DMS79 treated with DMSO at 0.1 percent for 48 hours (cell line): ENCODE measurements at regions not wholly inside any gene's neighbourhood (a gene's known extent, or its start where the extent isn't known, plus 50 kb on each side); places are given as distances from the start of the nearest gene placed in this dataset.

Experiments used
- DNase-seq: peaks from one replicate; lab custom pipeline; 2025; lab: John Stamatoyannopoulos, UW

DNA sequence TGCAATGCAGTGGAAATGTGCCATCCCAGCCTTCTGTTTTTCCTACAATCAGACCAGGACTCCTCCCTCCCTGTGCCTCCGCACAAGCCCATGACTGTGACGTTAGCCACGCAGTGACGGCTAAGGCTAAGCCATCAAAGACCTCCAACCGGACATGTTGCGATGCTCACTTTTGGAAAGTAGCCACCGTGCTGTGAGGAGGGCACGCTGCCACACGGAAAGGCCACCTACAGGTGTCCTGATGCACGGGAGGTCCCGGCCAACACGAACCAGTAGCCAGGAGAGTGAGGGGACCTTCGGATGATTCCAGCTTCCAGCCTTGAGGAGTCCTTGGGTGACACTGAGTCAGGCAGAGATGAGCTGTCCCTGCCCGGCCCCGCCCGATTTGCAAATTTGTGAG, 53.9 kb downstream of the FOXL1 start:
- DNase-seq, result no peak

GRCh38 chr16:86632944-86633343, 54.6 kb downstream of the FOXL1 start:
- DNase-seq, result no peak

- DNase-seq, result no peak
These were observed 55.9 kb downstream of the FOXL1 start for GRCh38 chr16:86634292-86634691.

- no peak for DNase-seq
These were observed 57.0 kb downstream of the FOXL1 start for GRCh38 chr16:86635176-86635876.

DNA sequence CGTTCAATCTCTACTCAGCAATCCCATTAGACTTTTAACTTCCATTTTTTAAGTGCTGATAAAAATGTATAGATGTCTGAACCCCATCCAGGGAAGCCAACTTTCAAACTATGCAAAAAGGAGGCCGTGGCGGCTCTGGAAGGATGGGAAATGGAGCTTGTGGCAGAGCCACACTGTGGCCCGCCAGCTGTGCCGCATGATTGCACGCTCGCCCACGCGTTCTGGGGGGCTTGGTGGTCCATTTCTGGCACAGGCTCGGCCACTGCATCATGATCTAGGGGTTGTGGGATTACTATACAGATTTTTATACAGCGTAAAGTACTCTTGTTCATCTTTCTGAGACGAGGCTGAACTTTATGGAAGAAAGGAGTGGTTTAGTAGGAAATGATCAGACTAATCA, 57.6 kb downstream of the FOXL1 start:
- DNase-seq, result no peak

DNA sequence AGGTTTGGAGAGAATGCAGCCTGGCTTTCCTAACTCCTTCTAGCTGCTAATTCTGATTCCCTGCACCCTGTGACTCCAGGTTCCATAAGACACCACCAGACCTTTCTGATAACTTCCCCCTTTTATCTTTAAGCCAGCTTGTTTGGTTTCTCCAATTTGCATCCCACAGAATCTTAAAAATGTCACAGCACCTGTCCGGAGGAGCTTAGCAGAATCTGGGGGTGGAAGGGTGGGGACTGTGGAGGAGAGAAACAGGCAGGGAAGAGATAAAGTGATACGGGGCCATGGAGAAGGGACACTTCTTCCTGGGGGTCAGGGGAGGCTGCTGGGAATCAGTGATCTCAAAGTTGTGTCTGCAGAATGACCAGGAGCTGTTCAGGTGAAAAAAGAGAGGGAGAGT, 59.4 kb downstream of the FOXL1 start:
- no peak for DNase-seq

DNA sequence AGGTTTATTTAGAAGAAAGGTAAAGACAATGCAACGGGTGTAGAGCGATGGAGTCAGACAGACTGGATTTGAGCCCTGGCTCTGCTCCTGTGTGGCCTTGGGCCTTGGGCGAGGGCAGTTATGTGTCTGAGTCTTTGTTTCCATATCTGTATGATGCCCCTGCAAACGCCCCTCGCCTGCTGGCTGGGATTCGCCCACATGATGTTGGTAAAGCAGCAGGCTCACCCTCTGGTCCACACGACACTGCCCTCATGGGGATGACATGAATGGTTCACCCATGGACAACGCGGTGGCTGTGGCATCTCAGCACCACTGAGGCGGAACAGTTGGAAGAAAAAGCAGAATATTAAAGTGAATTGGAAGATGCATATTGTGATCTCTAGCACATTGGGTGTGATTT, 60.3 kb downstream of the FOXL1 start:
- no peak for DNase-seq

- no peak for DNase-seq
These were observed 61.0 kb downstream of the FOXL1 start for GRCh38 chr16:86639354-86639753.

DNA sequence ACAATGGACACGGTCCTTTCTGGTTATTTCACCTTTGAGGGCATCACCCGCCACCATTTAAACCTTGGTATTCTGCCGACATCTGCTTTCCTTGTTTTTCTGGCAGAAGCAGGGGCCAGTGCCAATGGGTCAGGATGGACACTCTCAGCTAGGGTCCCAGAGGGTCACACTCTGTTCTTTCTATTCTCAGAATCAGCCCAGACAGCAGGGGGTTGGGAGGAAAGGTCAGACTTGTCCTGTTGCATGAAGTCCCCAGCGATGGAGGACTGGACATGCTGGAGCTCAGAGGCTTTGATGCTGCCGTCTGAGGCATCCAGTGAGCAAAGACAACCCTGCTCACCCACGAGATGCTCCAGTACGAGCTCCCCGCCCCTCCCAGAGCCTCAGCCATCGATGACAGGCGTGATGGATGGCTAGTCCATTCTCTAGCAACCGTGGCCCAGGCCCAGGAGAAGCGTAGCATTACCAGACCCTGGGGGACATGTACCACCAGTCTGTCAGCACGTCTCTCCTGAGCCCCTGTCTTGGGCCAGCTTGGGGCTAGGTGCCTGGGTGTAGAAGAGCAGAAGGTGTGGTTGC, 62.0 kb downstream of the FOXL1 start:
- DNase-seq, result no peak

DNA sequence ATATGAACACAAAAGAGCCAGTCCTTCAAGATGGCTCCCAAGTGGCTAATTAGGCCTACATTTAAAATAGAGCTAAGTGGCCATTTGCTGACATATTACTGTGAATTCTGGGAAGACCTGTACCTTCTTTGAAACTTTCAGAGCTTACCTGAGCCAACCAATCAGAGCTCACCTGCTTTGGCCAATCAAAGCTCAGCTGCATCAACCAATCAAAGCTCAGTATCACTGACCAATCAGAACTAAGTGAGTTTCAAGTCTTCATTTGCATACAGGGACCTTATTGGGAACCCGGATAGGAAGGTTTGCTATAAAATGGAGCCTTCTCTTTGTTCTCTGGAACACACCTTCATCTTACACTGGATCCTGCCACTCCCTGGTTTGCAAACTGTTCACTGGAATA, 63.7 kb downstream of the FOXL1 start:
- DNase-seq, result no peak

GRCh38 chr16:86643671-86644070, 65.3 kb downstream of the FOXL1 start:
- no peak for DNase-seq

DNA sequence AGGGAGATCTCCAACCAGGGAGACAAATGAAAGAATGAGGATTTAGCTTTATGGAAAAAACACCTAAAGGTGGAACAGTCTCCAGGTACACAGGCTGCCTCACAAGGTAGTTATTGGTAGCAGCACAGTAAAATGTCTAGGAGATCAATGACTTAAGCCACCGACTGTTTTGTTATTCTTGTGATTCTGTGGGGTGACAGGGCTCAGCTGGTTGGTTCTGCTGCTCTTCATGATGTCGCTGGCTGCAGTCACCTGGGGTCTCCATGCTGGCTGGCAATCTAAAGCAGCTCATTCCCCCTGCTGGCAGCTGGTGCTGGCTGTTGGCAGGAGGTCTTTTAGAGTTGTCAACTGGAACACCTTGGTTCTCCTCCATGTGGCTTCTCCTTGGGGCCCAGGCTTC, 69.2 kb downstream of the FOXL1 start:
- DNase-seq, result no peak

DNA sequence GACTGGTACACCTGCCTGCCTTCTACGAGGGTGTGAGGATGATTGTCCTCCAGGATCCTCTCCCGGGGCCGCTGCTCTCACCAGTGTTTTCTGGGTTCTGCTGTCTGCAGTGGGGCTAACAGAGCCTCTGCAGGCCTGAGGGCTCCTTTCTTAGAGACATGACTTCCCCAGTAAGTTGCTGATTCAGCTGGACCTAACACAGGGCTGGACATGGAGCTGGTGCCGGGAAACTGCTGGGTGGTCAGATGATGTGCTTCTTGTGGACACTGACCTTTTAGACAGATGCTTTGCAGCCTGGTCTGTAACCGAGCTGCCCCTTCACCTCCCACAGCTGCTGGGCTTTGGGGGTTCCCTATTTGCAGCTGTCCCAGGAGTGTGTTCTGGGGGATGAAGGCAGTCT, 71.5 kb downstream of the FOXL1 start:
- no peak for DNase-seq

DNA sequence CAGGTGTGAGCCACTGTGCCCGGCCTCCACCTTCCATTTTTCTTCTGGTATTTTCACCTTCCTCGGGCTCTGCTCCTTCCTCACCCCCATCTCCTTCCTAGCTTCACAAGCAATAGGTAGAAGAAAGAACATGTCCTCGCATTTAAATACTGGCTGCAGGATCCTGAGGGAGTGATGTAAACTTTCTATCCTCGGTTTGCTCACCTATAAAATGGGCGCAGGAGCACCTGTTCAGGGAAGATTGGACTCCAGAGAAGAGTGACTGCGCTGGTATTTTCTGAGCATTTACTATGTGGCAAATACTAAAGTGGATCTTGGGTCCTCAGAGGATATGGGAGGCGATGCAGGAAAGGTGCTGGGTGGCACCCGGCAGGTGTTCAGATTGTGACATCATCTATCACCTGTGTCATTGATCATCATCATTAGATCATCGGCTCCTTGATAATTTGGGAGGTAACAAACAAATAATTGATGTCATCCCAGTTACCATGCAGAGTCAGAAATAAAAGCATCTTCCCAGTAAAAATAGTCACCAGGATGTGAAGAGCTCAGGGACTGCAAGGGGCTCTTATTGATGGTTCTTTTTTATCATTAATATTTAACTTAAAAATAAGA, 72.8 kb downstream of the FOXL1 start:
- no peak for DNase-seq

DNA sequence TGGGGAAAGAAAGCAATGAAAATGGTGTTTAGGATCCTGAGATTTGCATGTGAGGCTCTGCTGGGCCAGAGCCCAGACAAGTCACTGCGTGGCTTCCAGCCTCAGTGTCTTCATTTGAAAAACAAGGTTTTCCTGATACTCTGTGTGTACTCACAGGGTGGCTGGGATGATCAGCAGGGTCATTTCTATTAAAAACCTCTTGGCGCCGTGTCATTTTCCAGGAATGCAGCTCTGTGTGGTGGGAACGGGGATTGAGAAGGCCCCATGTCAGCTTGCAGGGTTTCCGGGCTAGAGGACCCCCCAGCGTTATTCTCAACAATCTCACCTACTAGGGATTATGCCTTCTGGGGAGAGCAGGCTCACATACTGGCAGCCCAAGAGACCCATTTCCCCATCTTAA, 73.5 kb downstream of the FOXL1 start:
- DNase-seq, result no peak

DNA sequence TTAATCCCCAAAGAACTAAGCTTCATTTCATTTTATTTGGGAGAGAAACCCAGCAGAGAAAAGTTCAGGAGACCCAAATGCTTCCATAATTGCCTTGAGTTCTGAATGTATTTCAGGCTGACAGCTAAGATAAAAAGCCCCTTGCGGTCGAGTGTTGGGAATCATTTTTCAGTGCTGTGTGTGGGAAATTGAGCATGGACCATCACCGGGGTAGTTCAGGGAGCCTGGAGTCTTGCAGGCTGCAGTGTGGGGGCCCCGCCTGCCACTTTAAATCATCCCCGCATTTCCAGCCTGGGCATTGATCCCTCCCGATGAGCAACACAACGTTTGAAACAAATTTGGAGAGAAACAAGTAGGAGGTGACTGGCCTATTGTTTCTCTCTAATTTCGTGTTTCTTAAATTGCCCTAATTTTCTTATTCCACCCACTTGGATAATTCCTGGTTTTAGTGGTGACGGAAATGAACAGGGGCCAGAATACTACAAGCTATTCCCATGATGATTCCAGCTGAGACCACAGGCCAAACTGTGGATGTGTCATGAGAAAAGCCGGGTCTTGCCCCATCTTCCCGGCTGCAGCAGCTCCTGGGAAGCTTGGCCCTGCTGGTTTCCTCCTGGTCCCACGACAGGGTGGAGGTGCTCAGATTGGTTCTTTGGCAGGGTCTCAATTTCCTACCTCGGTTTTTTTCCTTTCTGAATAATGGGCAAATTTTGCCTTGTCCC, 75.1 kb downstream of the FOXL1 start:
- DNase-seq, result no peak

- no peak for DNase-seq
These were observed 79.6 kb downstream of the FOXL1 start for GRCh38 chr16:86657972-86658371.

- no peak for DNase-seq
These were observed 82.3 kb downstream of the FOXL1 start for GRCh38 chr16:86660623-86661022.

- no peak for DNase-seq
These were observed 83.4 kb downstream of the FOXL1 start for GRCh38 chr16:86661706-86662105.

GRCh38 chr16:86662195-86662594, 83.8 kb downstream of the FOXL1 start:
- DNase-seq, result no peak

- DNase-seq, result no peak
These were observed 84.4 kb downstream of the FOXL1 start for GRCh38 chr16:86662740-86663139.

GRCh38 chr16:86663685-86664521, 85.6 kb downstream of the FOXL1 start:
- no peak for DNase-seq
